Progenitor cell of endocrine pancreas (in vitro differentiated cells): ENCODE measurements at regions not wholly inside any gene's neighbourhood (a gene's known extent, or its start where the extent isn't known, plus 50 kb on each side); places are given as distances from the start of the nearest gene placed in this dataset.
"Not testable (repeated sequence)": the region's sequence is repeated elsewhere in the genome, so short reads cannot be mapped to it uniquely, and the experiment has no call there.

Experiments
- DNase-seq: peaks from one replicate; pipeline ENCODE4 v3.0.0; 2021; ENCODE audit warnings: low spot score; ENCODE audit not compliant: unreplicated experiment
- H3K27ac Mint-ChIP-seq: 2 replicates; pipeline ENCODE4 v1.8.0; 2021; ENCODE audit warnings: mild to moderate bottlenecking, moderate library complexity, mixed read lengths
- H3K27me3 Mint-ChIP-seq: 2 replicates; pipeline ENCODE4 v1.8.0; 2021; ENCODE audit warnings: mixed read lengths
- H3K36me3 Mint-ChIP-seq: 2 replicates; pipeline ENCODE4 v1.8.0; 2022; ENCODE audit warnings: mixed read lengths; ENCODE audit not compliant: insufficient read depth
- H3K4me1 Mint-ChIP-seq: 2 replicates; pipeline ENCODE4 v1.8.0; 2021; ENCODE audit warnings: low read depth, mixed read lengths
- H3K4me3 Mint-ChIP-seq: 2 replicates; pipeline ENCODE4 v1.8.0; 2021; ENCODE audit warnings: low read depth, mild to moderate bottlenecking, moderate library complexity, mixed read lengths
- H3K9me3 Mint-ChIP-seq: 2 replicates; pipeline ENCODE4 v1.8.0; 2021; ENCODE audit warnings: low read depth, mixed read lengths
- TF ChIP-seq, protein P1 (sequence below): fragments of 200-600 bp; sonication (generic); IDR thresholded peaks from one replicate; pipeline ENCODE4 v1.5.0; 2021; ENCODE audit warnings: antibody characterized with exemption, mild to moderate bottlenecking; ENCODE audit not compliant: unreplicated experiment

DNA sequence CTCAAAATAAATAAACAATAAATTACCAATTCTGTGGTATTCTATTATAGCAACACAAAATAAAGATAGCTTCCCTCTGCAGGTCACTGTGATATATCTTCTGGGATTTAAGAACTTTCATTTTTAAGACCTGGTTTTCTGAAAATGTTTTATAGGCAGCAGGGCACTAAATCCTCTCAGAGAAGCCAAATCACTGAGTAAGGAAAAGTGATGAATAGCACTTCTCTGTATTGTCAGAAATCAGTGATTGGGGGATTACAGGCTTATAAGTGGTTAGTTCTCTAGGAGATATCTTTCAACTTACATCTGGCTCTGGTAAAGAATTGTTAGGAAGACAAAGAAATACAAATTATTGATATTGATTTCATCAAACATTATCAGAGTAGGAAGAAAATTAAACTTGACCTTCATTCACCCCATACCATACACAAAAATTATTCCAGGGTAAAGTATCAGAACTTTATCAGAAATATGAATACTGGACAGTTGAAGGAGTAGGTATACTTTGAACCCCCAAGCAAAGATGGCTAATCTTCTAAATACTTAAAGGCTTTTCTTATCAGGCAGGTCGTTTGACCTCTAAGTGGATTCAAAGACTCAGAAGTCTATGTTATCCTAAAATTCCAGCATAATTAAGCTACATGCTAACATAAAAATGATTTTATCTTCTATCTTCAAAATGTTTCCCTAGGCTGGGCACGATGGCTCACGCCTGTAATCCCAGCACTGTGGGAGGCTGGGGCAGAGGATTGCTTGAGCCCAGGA is 81.6 kb upstream of the USP9X start:
- H3K9me3 Mint-ChIP-seq = peaks cover 6% of the 10 kb centered on the region
- H3K4me1 Mint-ChIP-seq = peaks cover 12% of the 10 kb centered on the region

DNA sequence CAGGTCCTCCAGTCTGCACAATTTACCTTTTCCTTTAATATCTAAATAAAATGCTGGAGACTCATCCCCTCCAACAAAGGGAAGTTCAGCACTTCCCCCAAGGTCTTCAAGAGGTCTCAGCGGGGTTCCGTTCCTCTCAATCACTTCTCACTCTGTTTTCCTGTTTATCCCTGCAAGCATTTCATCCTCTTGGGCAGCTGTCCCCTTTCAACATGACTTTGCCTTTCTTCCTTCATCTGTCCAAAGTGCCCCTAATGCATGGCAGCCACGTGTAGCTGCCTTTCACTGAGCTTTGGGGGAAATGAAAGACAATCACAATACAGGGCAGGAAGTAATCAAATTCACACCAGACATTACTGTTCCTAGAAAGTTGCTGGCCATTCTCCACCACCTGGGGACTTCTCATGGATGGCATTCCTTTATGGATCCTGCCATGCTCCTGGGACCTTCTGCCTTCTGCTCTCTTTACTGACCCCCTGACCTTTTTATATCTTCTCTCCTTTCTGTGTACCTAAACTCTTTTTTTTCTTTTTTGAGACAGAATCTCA is 79.7 kb upstream of the USP9X start:
- TF ChIP-seq, protein P1, sequence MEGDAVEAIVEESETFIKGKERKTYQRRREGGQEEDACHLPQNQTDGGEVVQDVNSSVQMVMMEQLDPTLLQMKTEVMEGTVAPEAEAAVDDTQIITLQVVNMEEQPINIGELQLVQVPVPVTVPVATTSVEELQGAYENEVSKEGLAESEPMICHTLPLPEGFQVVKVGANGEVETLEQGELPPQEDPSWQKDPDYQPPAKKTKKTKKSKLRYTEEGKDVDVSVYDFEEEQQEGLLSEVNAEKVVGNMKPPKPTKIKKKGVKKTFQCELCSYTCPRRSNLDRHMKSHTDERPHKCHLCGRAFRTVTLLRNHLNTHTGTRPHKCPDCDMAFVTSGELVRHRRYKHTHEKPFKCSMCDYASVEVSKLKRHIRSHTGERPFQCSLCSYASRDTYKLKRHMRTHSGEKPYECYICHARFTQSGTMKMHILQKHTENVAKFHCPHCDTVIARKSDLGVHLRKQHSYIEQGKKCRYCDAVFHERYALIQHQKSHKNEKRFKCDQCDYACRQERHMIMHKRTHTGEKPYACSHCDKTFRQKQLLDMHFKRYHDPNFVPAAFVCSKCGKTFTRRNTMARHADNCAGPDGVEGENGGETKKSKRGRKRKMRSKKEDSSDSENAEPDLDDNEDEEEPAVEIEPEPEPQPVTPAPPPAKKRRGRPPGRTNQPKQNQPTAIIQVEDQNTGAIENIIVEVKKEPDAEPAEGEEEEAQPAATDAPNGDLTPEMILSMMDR = no peak
- H3K27ac Mint-ChIP-seq = no peak overlapping the region
- no peak overlapping the region for H3K4me3 Mint-ChIP-seq
- no peaks in the 10 kb centered on the region for H3K36me3 Mint-ChIP-seq
- peaks cover 6% of the 10 kb centered on the region for H3K9me3 Mint-ChIP-seq
- H3K27me3 Mint-ChIP-seq = no peaks in the 10 kb centered on the region
- H3K4me1 Mint-ChIP-seq = peaks cover 13% of the 10 kb centered on the region
- no peak for DNase-seq

More for the DNA sequence above, 81.6 kb upstream of the USP9X start:
- H3K36me3 Mint-ChIP-seq = no peaks in the 10 kb centered on the region
- H3K27me3 Mint-ChIP-seq = no peaks in the 10 kb centered on the region
- TF ChIP-seq, protein P1 = no peak
- no peak overlapping the region for H3K27ac Mint-ChIP-seq
- H3K4me3 Mint-ChIP-seq = no peak overlapping the region
- no peak for DNase-seq

DNA sequence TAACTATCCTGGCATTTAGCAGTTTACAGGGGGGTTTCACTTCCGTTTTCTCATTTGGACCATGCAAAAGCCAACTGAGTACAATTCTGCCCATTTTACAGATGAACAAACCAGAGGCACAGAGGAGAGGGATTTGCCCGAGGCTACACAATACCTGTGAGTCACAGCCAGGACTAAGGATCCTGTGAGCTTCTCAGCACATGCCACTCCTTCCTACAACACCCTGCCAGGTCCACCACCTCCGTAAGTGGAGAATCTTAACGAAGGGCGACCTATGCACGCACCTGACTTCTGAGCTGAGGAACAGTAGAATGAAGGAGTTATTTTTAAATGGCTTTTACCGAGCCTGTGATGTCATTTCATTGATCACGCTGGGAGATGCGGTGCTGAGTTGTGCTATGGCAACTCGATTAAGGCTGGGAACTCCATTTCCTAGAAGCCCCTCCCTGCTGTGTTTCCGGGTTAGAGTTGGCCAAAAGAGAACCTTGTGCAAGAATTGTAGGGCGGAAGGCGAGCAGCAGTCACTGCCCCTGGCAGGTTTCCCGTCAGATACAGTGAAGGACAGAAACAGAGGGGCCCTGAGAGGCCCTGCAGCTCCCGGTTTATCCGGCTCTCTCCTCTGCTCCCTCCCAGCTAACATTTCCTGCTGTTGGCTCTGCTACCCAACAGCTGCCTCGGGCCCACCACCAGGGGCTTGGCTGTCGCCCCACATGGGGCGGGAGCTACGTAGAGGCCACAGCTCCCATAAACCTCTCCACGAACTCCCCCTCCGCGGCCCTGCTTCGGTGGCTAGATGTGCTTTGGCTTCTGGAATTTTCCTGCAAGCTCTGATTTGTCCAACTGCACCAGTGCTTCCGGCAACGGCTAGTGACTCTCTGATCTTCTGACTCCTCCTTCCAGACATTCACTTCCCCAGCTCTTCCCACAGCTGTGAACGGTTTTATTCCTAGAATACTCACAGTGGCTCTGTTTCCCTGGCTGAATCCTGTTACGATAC is 75.1 kb upstream of the USP9X start:
- TF ChIP-seq, protein P1 = peak; percentile 18
- H3K36me3 Mint-ChIP-seq = no peaks in the 10 kb centered on the region
- no peak overlapping the region for H3K4me3 Mint-ChIP-seq
- H3K27me3 Mint-ChIP-seq = peaks cover 2% of the 10 kb centered on the region
- no peak overlapping the region for H3K27ac Mint-ChIP-seq
- H3K4me1 Mint-ChIP-seq = peaks cover 2% of the 10 kb centered on the region
- DNase-seq = no peak
- peaks cover 16% of the 10 kb centered on the region for H3K9me3 Mint-ChIP-seq

DNA sequence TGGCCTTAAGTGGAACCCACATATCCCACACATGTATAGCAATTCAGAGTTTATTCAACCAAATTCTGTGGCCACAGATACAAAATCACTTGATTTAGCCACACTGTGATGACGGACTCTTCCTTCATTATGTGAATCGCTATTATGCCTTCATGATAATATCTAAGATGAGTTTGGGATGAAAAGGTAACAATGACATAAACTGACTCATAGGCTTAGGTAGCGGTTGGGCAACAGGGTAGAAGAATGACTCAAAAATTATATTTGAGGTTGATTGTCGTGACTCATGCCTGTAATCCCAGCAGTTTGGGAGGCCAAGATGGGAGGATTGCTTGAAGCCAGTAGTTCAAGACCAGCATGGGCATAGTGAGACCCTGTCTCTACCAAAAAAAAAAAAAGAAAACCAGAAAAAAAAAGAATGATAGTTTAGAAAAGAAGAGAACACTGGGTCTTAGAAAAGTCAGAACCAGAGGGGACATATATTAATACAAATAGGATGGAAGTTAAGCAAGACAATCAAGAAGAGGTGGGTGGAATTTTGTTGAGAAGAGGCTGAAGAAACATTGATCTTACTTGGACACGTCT is 70.4 kb upstream of the USP9X start:
- Mint-ChIP-seq H3K27me3 (peaks cover 2% of the 10 kb centered on the region), H3K36me3 (no peaks in the 10 kb centered on the region), H3K4me1 (peaks cover 2% of the 10 kb centered on the region), H3K4me3 (no peak overlapping the region), H3K9me3 (peaks cover 10% of the 10 kb centered on the region), H3K27ac (no peak overlapping the region)
- TF ChIP-seq, protein P1 = no peak
- no peak for DNase-seq

DNA sequence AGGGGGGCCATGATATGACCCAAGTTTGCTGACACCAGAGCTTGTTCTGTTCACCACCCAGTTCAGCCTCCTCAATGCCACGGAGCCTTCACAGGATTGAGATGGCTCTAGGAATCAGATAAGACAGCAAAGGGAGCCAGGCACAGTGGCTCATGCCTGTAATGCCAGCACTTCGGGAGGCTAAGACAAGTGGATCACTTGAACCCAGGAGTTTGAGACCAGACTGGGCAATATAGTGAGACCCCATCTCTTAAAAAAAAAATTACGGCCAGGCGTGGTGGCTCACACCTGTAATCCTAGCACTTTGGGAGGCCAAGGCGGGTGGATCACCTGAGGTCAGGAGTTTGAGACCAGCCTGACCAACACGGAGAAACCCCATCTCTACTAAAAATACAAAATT is 67.5 kb upstream of the USP9X start:
- not testable (repeated sequence) for H3K36me3 Mint-ChIP-seq, H3K27ac Mint-ChIP-seq, H3K4me1 Mint-ChIP-seq, DNase-seq, H3K27me3 Mint-ChIP-seq, H3K4me3 Mint-ChIP-seq, H3K9me3 Mint-ChIP-seq

DNA sequence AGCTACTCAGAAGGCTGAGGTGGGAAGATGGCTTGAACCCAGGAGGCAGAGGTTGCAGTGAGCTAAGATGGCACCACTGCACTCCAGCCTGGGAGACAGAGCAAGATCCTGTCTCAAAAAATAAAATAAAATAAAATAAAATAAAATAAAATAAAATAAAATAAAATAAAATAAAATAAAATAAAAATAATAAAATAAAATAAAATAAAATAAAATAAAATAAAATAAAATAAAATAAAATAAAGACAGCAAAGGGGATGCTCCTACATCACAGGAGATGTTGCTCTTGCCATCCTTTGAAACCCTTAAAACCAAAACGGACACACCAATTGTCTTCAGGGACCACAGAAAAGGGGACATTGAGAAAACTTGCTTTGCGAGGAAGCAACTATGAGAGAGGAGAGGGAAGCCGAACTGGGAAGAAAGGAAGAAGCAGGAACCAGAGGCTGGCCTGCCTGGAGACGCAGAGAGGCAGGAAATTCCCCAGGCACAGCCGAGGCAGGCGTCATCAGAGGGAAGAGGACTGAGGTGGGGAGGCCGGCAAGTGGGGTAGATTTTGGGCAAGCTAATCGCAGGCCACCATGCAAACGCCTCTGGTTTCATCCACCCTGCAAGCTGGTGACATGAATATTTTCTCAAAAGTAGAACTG is 66.7 kb upstream of the USP9X start:
- not testable (repeated sequence) for H3K4me1 Mint-ChIP-seq, H3K4me3 Mint-ChIP-seq, H3K36me3 Mint-ChIP-seq, DNase-seq, H3K9me3 Mint-ChIP-seq, H3K27ac Mint-ChIP-seq, H3K27me3 Mint-ChIP-seq
